GM12878 (cell line): ENCODE measurements at regions not wholly inside any gene's neighbourhood (a gene's known extent, or its start where the extent isn't known, plus 50 kb on each side); places are given as distances from the start of the nearest gene placed in this dataset.

Experiments used
- ATAC-seq: fragments of 200-7000 bp; cut with Tn5 transposase; 3 replicates; pipeline ENCODE4 v1.9.1; 2020; ENCODE audit warnings: mild to moderate bottlenecking, moderate library complexity
- BruUV-seq: library from RNA; stranded (reverse); fragments of 400-500 nt; replicated peaks from 2 replicates; lab custom pipeline; 2021; lab: Mats Ljungman, UMichigan
- CTCF ChIA-PET: fragments of 300-600 bp; sonication (Branson Sonifier 250); formaldehyde crosslinking; extraction: SDS; loops from one replicate; lab custom pipeline; 2021; ENCODE audit warnings: inconsistent platforms; lab: Yijun Ruan, JAX
- POLR2A ChIA-PET: fragments of 350-600 bp; formaldehyde crosslinking; extraction: SDS; loops from one replicate; lab custom pipeline; 2021; ENCODE audit warnings: inconsistent platforms; lab: Charles Lee
- RAD21 ChIA-PET: fragments of 300-600 bp; sonication (Branson Sonifier 250); formaldehyde crosslinking; loops from one replicate; lab custom pipeline; 2023; ENCODE audit warnings: antibody characterized with exemption; ENCODE audit not compliant: unreplicated experiment; lab: Charles Lee
- SMC1A ChIA-PET: fragments of 300-600 bp; sonication (Branson Sonifier 250); formaldehyde crosslinking; loops from one replicate; lab custom pipeline; 2023; ENCODE audit not compliant: unreplicated experiment, uncharacterized antibody; lab: Charles Lee
- DNase-seq: peaks from one replicate; pipeline ENCODE4 v3.0.0-alpha.2; 2011; ENCODE audit warnings: low read depth, low spot score
- FAIRE-seq: peaks from 3 replicates; lab custom pipeline; 2011; peaks lifted over from hg19 to GRCh38; lab: Jason Lieb, UNC
- H2AFZ ChIP-seq: 2 replicates; pipeline ENCODE4 v1.6.0; 2011; ENCODE audit warnings: low read depth, low read length, control low read depth; ENCODE audit not compliant: control insufficient read depth
- H3K27ac ChIP-seq: 2 replicates; pipeline ENCODE4 v1.5.1; 2011; ENCODE audit warnings: control low read depth; ENCODE audit not compliant: control insufficient read depth, insufficient read depth
- H3K27me3 ChIP-seq, 2 experiments: replicated peaks in 1 of 2; 2 replicates each; pipeline versions ENCODE4 v1.6.0 to v1.6.1; 2011; ENCODE audit warnings: low read length in 1 of 2; ENCODE audit not compliant: control insufficient read depth in 2 of 2, insufficient read depth in 2 of 2
- H3K36me3 ChIP-seq, 2 experiments: 2 replicates each; pipeline ENCODE4 v1.5.1; 2011; ENCODE audit warnings: low read length in 1 of 2; ENCODE audit not compliant: control insufficient read depth in 2 of 2, insufficient read depth in 2 of 2
- H3K4me1 ChIP-seq: 2 replicates; pipeline ENCODE4 v1.6.1; 2011; ENCODE audit warnings: mild to moderate bottlenecking, low read length, moderate library complexity, mixed read lengths; ENCODE audit not compliant: control insufficient read depth, insufficient read depth
- H3K4me2 ChIP-seq: 2 replicates; pipeline ENCODE4 v1.6.0; 2011; ENCODE audit warnings: control low read depth; ENCODE audit not compliant: control insufficient read depth, insufficient read depth
- H3K4me3 ChIP-seq: fragments of 200-600 bp; sonication (generic); 2 replicates; pipeline ENCODE4 v1.5.1; 2016
- H3K79me2 ChIP-seq: 2 replicates; pipeline ENCODE4 v1.6.0; 2011; ENCODE audit warnings: low read length; ENCODE audit not compliant: control insufficient read depth, insufficient read depth
- H3K9ac ChIP-seq: 2 replicates; pipeline ENCODE4 v1.8.0; 2011; ENCODE audit warnings: low read length, control low read depth, mixed read lengths; ENCODE audit not compliant: control insufficient read depth, insufficient read depth
- H3K9me3 ChIP-seq: replicated peaks from 3 replicates; pipeline ENCODE4 v1.5.1; 2011; ENCODE audit warnings: mild to moderate bottlenecking, low read length; ENCODE audit not compliant: control insufficient read depth, insufficient read depth
- H4K20me1 ChIP-seq: 2 replicates; pipeline ENCODE4 v1.6.0; 2011; ENCODE audit not compliant: control insufficient read depth, insufficient read depth
- ATF3 ChIP-seq: IDR thresholded peaks from 2 replicates; pipeline ENCODE4 v1.6.1; 2011; ENCODE audit warnings: low read depth, mild to moderate bottlenecking, low read length, moderate library complexity, borderline replicate concordance; ENCODE audit errors: extremely low read depth
- ATF7 ChIP-seq: fragments of 450-650 bp; IDR thresholded peaks from 2 replicates; pipeline ENCODE4 v1.6.1; 2016; ENCODE audit warnings: low read depth, mild to moderate bottlenecking
- GABPA ChIP-seq: IDR thresholded peaks from 2 replicates; pipeline ENCODE4 v1.6.1; 2014; ENCODE audit warnings: antibody characterized with exemption, low read depth, mild to moderate bottlenecking, inconsistent platforms
- KAT2A ChIP-seq: conservative IDR thresholded peaks from 2 replicates; pipeline ENCODE4 v1.6.1; 2011; ENCODE audit warnings: low read depth, low read length; ENCODE audit not compliant: control insufficient read depth
- MAX ChIP-seq: IDR thresholded peaks from 2 replicates; pipeline ENCODE4 v1.6.1; 2012; ENCODE audit warnings: low read depth, low read length, improper control_type of control experiment
- RELA ChIP-seq: fragments of 450-650 bp; IDR thresholded peaks from 2 replicates; pipeline ENCODE4 v1.8.0; 2014; ENCODE audit warnings: borderline replicate concordance; ENCODE audit not compliant: partially characterized antibody
- RUNX3 ChIP-seq: IDR thresholded peaks from 2 replicates; pipeline ENCODE4 v1.6.1; 2012; ENCODE audit warnings: low read length, inconsistent platforms
- STAT1 ChIP-seq: fragments of 450-650 bp; conservative IDR thresholded peaks from 2 replicates; pipeline ENCODE4 v1.6.1; 2014; ENCODE audit warnings: antibody characterized with exemption, mild to moderate bottlenecking
- YY1 ChIP-seq: IDR thresholded peaks from 2 replicates; pipeline ENCODE4 v1.6.1; 2011; ENCODE audit warnings: low read depth, mild to moderate bottlenecking, low read length
- ZBED1 ChIP-seq: IDR thresholded peaks from 2 replicates; pipeline ENCODE4 v1.6.1; 2016; ENCODE audit warnings: borderline replicate concordance
- WGBS: methylation state at CpG from one replicate; pipeline ENCODE4 v1.1.6; 2016; ENCODE audit warnings: low lambda C conversion rate; ENCODE audit not compliant: insufficient replicate concordance, insufficient coverage; ENCODE audit errors: missing lambda C conversion rate; 5-methylcytosine and 5-hydroxymethylcytosine counted together
- in situ Hi-C: fragments of 300-500 bp; cut with MboI; formaldehyde crosslinking; loops from 9 replicates; pipeline ENCODE4 v1.14.3; 2018; ENCODE audit warnings: mixed read lengths
- intact Hi-C: fragments of 100-400 bp; cut with micrococcal nuclease; formaldehyde crosslinking; loops from one replicate; pipeline ENCODE4 v1.14.2; 2022; ENCODE audit not compliant: unreplicated experiment
- TF ChIP-seq, protein P1 (sequence below): fragments of 450-650 bp; IDR thresholded peaks from 2 replicates; pipeline ENCODE4 v1.6.1; 2017; ENCODE audit warnings: mild to moderate bottlenecking, moderate library complexity
- TF ChIP-seq, protein P2 (sequence below): fragments of 450-650 bp; formaldehyde crosslinking; IDR thresholded peaks from 2 replicates; pipeline ENCODE4 v1.4.0; 2022; ENCODE audit warnings: mild to moderate bottlenecking, moderate library complexity
- TF ChIP-seq, protein P3 (sequence below): IDR thresholded peaks from 2 replicates; pipeline ENCODE4 v1.6.1; 2012; ENCODE audit warnings: mild to moderate bottlenecking, low read depth, low read length

DNA sequence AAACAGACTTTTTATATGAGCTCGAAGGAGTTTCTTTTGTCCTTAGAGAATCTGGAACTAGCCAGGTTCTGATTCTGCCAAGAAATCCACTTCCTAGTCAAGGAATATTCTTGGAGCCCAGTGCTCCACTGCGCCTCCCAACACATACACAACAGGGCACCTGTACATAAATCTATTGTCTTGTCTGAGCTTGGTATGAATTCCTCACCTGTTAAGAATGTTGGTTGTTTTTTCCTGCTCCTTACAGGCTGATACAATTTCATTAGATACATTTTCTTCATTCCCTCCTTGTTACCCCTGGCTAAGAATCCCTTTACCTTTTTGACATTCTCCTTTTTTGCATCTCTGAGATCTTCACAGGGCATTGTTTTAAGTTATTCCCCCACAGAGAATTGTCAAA lies 56.0 kb upstream of the FZD7 start:
- Histone ChIP-seq H3K4me1 (peaks cover 7% of the 10 kb centered on the region), H3K27ac (no peak overlapping the region), H4K20me1 (no peaks in the 10 kb centered on the region), H3K79me2 (no peaks in the 10 kb centered on the region), H2AFZ (no peak overlapping the region), H3K4me2 (no peak overlapping the region), H3K9me3 (no peaks in the 10 kb centered on the region), H3K4me3 (no peak overlapping the region), H3K9ac (no peak overlapping the region), H3K36me3 (no peaks in the 10 kb centered on the region), H3K27me3 (no peaks in the 10 kb centered on the region)
- ATAC-seq (no peak), FAIRE-seq (no peak), DNase-seq (no peak)
- ChIA-PET POLR2A (interaction anchor here (1.6 kb wide), 1 partner anchor 28 kb away, joined by 6 read pairs; no protein-coding TSS in a partner anchor), CTCF (interaction anchor here (0.7 to 1.3 kb wide), 4 partner anchors 19 to 117 kb away, joined by 3 to 6 read pairs (median 4); no protein-coding TSS in a partner anchor), RAD21 (interaction anchor here (1.3 kb wide), 1 partner anchor 64 kb away, joined by 3 read pairs; no protein-coding TSS in a partner anchor), SMC1A (interaction anchor here (0.6 to 1.0 kb wide), 3 partner anchors 28 to 98 kb away, joined by 3 to 4 read pairs (median 3); no protein-coding TSS in a partner anchor)
- in situ Hi-C loops (no loop called here), intact Hi-C loops (loop anchor here (5.0 kb wide), 1 partner anchor 60 kb away; no protein-coding TSS in a partner anchor)
- BruUV-seq: no TSS peak
- 50% methylated on average over 2 of the region's 2 CpGs for WGBS
- TF ChIP-seq RELA: no peak
- no peak for TF ChIP-seq KAT2A
- TF ChIP-seq, protein P1, sequence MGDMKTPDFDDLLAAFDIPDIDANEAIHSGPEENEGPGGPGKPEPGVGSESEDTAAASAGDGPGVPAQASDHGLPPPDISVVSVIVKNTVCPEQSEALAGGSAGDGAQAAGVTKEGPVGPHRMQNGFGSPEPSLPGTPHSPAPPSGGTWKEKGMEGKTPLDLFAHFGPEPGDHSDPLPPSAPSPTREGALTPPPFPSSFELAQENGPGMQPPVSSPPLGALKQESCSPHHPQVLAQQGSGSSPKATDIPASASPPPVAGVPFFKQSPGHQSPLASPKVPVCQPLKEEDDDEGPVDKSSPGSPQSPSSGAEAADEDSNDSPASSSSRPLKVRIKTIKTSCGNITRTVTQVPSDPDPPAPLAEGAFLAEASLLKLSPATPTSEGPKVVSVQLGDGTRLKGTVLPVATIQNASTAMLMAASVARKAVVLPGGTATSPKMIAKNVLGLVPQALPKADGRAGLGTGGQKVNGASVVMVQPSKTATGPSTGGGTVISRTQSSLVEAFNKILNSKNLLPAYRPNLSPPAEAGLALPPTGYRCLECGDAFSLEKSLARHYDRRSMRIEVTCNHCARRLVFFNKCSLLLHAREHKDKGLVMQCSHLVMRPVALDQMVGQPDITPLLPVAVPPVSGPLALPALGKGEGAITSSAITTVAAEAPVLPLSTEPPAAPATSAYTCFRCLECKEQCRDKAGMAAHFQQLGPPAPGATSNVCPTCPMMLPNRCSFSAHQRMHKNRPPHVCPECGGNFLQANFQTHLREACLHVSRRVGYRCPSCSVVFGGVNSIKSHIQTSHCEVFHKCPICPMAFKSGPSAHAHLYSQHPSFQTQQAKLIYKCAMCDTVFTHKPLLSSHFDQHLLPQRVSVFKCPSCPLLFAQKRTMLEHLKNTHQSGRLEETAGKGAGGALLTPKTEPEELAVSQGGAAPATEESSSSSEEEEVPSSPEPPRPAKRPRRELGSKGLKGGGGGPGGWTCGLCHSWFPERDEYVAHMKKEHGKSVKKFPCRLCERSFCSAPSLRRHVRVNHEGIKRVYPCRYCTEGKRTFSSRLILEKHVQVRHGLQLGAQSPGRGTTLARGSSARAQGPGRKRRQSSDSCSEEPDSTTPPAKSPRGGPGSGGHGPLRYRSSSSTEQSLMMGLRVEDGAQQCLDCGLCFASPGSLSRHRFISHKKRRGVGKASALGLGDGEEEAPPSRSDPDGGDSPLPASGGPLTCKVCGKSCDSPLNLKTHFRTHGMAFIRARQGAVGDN: no peak
- TF ChIP-seq YY1: no peak
- TF ChIP-seq, protein P2, sequence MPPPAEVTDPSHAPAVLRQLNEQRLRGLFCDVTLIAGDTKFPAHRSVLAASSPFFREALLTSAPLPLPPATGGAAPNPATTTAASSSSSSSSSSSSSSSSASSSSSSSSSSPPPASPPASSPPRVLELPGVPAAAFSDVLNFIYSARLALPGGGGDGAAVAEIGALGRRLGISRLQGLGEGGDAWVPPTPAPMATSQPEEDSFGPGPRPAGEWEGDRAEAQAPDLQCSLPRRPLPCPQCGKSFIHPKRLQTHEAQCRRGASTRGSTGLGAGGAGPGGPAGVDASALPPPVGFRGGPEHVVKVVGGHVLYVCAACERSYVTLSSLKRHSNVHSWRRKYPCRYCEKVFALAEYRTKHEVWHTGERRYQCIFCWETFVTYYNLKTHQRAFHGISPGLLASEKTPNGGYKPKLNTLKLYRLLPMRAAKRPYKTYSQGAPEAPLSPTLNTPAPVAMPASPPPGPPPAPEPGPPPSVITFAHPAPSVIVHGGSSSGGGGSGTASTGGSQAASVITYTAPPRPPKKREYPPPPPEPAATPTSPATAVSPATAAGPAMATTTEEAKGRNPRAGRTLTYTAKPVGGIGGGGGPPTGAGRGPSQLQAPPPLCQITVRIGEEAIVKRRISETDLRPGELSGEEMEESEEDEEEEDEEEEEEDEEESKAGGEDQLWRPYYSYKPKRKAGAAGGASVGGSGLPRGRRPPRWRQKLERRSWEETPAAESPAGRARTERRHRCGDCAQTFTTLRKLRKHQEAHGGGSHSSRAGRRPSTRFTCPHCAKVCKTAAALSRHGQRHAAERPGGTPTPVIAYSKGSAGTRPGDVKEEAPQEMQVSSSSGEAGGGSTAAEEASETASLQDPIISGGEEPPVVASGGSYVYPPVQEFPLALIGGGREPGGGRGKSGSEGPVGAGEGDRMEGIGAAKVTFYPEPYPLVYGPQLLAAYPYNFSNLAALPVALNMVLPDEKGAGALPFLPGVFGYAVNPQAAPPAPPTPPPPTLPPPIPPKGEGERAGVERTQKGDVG (CRISPR knock-in tag): no peak
- no peak for TF ChIP-seq ATF3
- no peak for TF ChIP-seq MAX
- TF ChIP-seq ATF7: no peak
- TF ChIP-seq ZBED1: no peak
- no peak for TF ChIP-seq STAT1
- no peak for TF ChIP-seq RUNX3
- TF ChIP-seq, protein P3, sequence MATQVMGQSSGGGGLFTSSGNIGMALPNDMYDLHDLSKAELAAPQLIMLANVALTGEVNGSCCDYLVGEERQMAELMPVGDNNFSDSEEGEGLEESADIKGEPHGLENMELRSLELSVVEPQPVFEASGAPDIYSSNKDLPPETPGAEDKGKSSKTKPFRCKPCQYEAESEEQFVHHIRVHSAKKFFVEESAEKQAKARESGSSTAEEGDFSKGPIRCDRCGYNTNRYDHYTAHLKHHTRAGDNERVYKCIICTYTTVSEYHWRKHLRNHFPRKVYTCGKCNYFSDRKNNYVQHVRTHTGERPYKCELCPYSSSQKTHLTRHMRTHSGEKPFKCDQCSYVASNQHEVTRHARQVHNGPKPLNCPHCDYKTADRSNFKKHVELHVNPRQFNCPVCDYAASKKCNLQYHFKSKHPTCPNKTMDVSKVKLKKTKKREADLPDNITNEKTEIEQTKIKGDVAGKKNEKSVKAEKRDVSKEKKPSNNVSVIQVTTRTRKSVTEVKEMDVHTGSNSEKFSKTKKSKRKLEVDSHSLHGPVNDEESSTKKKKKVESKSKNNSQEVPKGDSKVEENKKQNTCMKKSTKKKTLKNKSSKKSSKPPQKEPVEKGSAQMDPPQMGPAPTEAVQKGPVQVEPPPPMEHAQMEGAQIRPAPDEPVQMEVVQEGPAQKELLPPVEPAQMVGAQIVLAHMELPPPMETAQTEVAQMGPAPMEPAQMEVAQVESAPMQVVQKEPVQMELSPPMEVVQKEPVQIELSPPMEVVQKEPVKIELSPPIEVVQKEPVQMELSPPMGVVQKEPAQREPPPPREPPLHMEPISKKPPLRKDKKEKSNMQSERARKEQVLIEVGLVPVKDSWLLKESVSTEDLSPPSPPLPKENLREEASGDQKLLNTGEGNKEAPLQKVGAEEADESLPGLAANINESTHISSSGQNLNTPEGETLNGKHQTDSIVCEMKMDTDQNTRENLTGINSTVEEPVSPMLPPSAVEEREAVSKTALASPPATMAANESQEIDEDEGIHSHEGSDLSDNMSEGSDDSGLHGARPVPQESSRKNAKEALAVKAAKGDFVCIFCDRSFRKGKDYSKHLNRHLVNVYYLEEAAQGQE: no peak
- no peak for TF ChIP-seq GABPA
